Neuronal stem cell (in vitro differentiated cells): ENCODE measurements at regions not wholly inside any gene's neighbourhood (a gene's known extent, or its start where the extent isn't known, plus 50 kb on each side); places are given as distances from the start of the nearest gene placed in this dataset.
A peak's percentile ranks its signal among the peaks of the same experiment; 100 is the strongest.

ENCODE experiments used
- DNase-seq: peaks from one replicate; pipeline ENCODE4 v3.0.0-alpha.2; 2013; ENCODE audit warnings: low spot score
- H2AFZ ChIP-seq: one replicate; pipeline ENCODE4 v1.6.1; 2013; ENCODE audit warnings: mild to moderate bottlenecking, low read length, inconsistent platforms
- H2AK5ac ChIP-seq: 2 replicates; pipeline ENCODE4 v1.6.1; 2013; ENCODE audit warnings: low read depth, mild to moderate bottlenecking, inconsistent platforms, low read length, moderate library complexity, mixed read lengths
- H2BK120ac ChIP-seq: 2 replicates; pipeline ENCODE4 v1.6.1; 2013; ENCODE audit warnings: low read depth, mild to moderate bottlenecking, inconsistent platforms, low read length, moderate library complexity, mixed read lengths
- H2BK12ac ChIP-seq: one replicate; pipeline ENCODE4 v1.6.1; 2013; ENCODE audit warnings: low read length, inconsistent platforms
- H2BK15ac ChIP-seq: 2 replicates; pipeline ENCODE4 v1.6.1; 2013; ENCODE audit warnings: mild to moderate bottlenecking, low read length, inconsistent platforms, mixed read lengths
- H2BK5ac ChIP-seq: one replicate; pipeline ENCODE4 v1.6.1; 2013; ENCODE audit warnings: inconsistent platforms, mild to moderate bottlenecking, low read length, moderate library complexity
- H3K14ac ChIP-seq: one replicate; pipeline ENCODE4 v1.6.1; 2013; ENCODE audit warnings: low read length, inconsistent platforms
- H3K18ac ChIP-seq: 2 replicates; pipeline ENCODE4 v1.6.1; 2013; ENCODE audit warnings: low read length, inconsistent platforms
- H3K23ac ChIP-seq: 2 replicates; pipeline ENCODE4 v1.6.1; 2013; ENCODE audit warnings: low read depth, mild to moderate bottlenecking, mixed read lengths, low read length, inconsistent platforms; ENCODE audit not compliant: poor library complexity
- H3K27ac ChIP-seq: replicated peaks from 3 replicates; pipeline ENCODE4 v1.5.1; 2013; ENCODE audit warnings: low read length, inconsistent platforms
- H3K27me3 ChIP-seq, 3 experiments: 2 replicates each; pipeline ENCODE4 v1.6.1; 2013; ENCODE audit warnings: low read length in 3 of 3, mild to moderate bottlenecking in 2 of 3, inconsistent platforms in 1 of 3, low read depth in 1 of 3, mixed read lengths in 1 of 3, moderate library complexity in 1 of 3; ENCODE audit not compliant: control insufficient read depth in 3 of 3, insufficient read depth in 3 of 3
- H3K36me3 ChIP-seq, 2 donors: replicated peaks in 1 of 2; 2 replicates each; pipeline ENCODE4 v1.6.1; 2013; ENCODE audit warnings: low read length in 2 of 2; ENCODE audit not compliant: control insufficient read depth in 2 of 2, insufficient read depth in 2 of 2
- H3K4ac ChIP-seq: 2 replicates; pipeline ENCODE4 v1.6.1; 2013; ENCODE audit warnings: inconsistent platforms, mild to moderate bottlenecking, low read length, moderate library complexity
- H3K4me1 ChIP-seq, 2 donors: 1 replicate in 1 of 2; 2 replicates in 1 of 2; pipeline ENCODE4 v1.6.1; 2013; ENCODE audit warnings: low read length in 2 of 2, low read depth in 1 of 2; ENCODE audit not compliant: control insufficient read depth in 2 of 2, insufficient read depth in 1 of 2
- H3K4me2 ChIP-seq: one replicate; pipeline ENCODE4 v1.6.1; 2013; ENCODE audit warnings: mild to moderate bottlenecking, low read length, inconsistent platforms; ENCODE audit not compliant: insufficient read depth, poor library complexity, severe bottlenecking
- H3K4me3 ChIP-seq, 2 donors: 2 replicates each; pipeline ENCODE4 v1.5.1; 2013; ENCODE audit warnings: low read length in 2 of 2, mild to moderate bottlenecking in 2 of 2, inconsistent platforms in 1 of 2, moderate library complexity in 1 of 2
- H3K79me1 ChIP-seq: one replicate; pipeline ENCODE4 v1.6.1; 2013; ENCODE audit warnings: low read depth, mild to moderate bottlenecking, inconsistent platforms, low read length, moderate library complexity
- H3K9ac ChIP-seq: one replicate; pipeline ENCODE4 v1.6.1; 2013; ENCODE audit warnings: mild to moderate bottlenecking, low read depth, low read length, inconsistent platforms; ENCODE audit not compliant: poor library complexity
- H3K9me3 ChIP-seq, 2 donors: replicated peaks in 1 of 2; 2 replicates each; pipeline versions ENCODE3 to v1.6.1; 2013; ENCODE audit warnings: low read length in 2 of 2, mild to moderate bottlenecking in 2 of 2, inconsistent platforms in 1 of 2, low read depth in 1 of 2, mixed read lengths in 1 of 2, moderate library complexity in 1 of 2; ENCODE audit not compliant: control insufficient read depth in 2 of 2, insufficient read depth in 1 of 2
- H4K8ac ChIP-seq: one replicate; pipeline ENCODE4 v1.6.1; 2013; ENCODE audit warnings: low read depth, mild to moderate bottlenecking, inconsistent platforms, low read length, moderate library complexity
- H4K91ac ChIP-seq: one replicate; pipeline ENCODE4 v1.6.1; 2013; ENCODE audit warnings: low read length, low read depth, mild to moderate bottlenecking, inconsistent platforms; ENCODE audit not compliant: poor library complexity
- WGBS, 2 donors: extraction: QIAGEN DNeasy Blood & Tissue Kit; methylation state at CpG; one replicate each; pipeline ENCODE4 v1.1.7; 2013; ENCODE audit warnings: missing lambda C conversion rate in 2 of 2, mixed read lengths in 1 of 2; ENCODE audit not compliant: insufficient read length in 2 of 2, insufficient replicate concordance in 1 of 2; ENCODE audit errors: extremely low coverage in 2 of 2; 5-methylcytosine and 5-hydroxymethylcytosine counted together

DNA sequence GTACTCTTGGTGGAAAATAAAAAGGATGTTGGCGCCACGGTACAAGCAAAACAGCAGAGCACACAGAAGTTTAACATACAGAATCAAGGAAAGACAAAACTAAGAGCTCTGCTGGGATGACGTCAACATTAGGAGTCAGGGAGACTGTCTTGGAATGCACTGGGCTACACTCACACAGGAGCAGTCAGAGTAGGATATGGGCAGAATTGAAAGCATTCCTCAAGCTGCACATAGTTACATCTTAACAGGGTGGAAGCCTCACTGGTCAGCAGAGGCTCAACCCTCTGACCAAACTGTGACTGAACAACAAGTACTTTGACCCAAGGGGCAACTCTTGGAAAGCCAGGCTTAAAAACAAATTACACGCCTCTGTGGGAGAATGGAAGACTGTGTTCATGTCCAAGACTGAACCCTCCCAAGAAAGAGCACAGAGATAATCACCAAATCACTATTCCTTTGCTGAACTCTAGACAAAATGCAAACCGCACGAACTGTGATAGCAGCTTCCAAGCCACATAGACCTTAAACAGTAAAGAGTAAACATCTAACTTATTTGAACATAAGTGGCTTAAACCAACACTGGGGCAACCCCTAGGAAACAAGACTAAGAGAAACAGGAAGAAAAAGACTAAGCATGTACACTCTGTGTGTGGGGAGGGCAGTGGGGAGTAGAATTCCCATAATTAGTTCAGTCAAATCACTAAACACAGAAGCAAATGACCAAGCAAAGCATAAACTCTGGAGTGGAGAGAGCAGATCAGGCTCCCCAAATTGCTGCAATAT, 772.7 kb downstream of the PRELID2 start:
- no peaks in the 10 kb centered on the region for H3K9me3 ChIP-seq
- no peak overlapping the region for H2BK12ac ChIP-seq
- H3K27me3 ChIP-seq: no peaks in the 10 kb centered on the region
- no peak overlapping the region for H3K4me3 ChIP-seq
- H3K27ac ChIP-seq: no peak overlapping the region
- H2BK120ac ChIP-seq: no peak overlapping the region
- no peak overlapping the region for H3K14ac ChIP-seq
- H3K4me2 ChIP-seq: no peak overlapping the region
- H2AFZ ChIP-seq: peak overlapping the region; percentile 56
- no peak overlapping the region for H2AK5ac ChIP-seq
- no peak for DNase-seq
- H3K4ac ChIP-seq: no peak overlapping the region
- no peaks in the 10 kb centered on the region for H3K79me1 ChIP-seq
- H3K9ac ChIP-seq: no peak overlapping the region
- H4K91ac ChIP-seq: no peak overlapping the region
- no peak overlapping the region for H3K18ac ChIP-seq
- H2BK5ac ChIP-seq: no peak overlapping the region
- no peak overlapping the region for H4K8ac ChIP-seq
- no CpG with 5 or more reads among the region's 6 CpGs for WGBS, 2 donors
- no peaks in the 10 kb centered on the region for H3K36me3 ChIP-seq
- no peak overlapping the region for H2BK15ac ChIP-seq
- peaks cover 2 to 15% of the 10 kb centered on the region in 2 donors for H3K4me1 ChIP-seq
- H3K23ac ChIP-seq: no peak overlapping the region

- Histone ChIP-seq H3K36me3 (no peaks in the 10 kb centered on the region), H2BK5ac (no peak overlapping the region), H3K4ac (no peak overlapping the region), H3K4me1 (peaks cover 0 to 4% of the 10 kb centered on the region in 2 donors), H4K91ac (no peak overlapping the region), H3K18ac (no peak overlapping the region), H3K9me3 (no peaks in the 10 kb centered on the region), H2BK120ac (no peak overlapping the region), H3K23ac (no peak overlapping the region), H4K8ac (no peak overlapping the region), H2AK5ac (no peak overlapping the region), H3K79me1 (no peaks in the 10 kb centered on the region), H2BK12ac (no peak overlapping the region), H3K27me3 (no peaks in the 10 kb centered on the region), H2BK15ac (no peak overlapping the region), H3K14ac (no peak overlapping the region), H2AFZ (no peak overlapping the region), H3K27ac (no peak overlapping the region), H3K9ac (no peak overlapping the region), H3K4me2 (no peak overlapping the region), H3K4me3 (no peak overlapping the region)
- no CpG with 5 or more reads among the region's 5 CpGs for WGBS, 2 donors
- DNase-seq: no peak
These were observed 778.3 kb downstream of the PRELID2 start for GRCh38 chr5:145056800-145057199.

GRCh38 chr5:145050181-145050580, 785.0 kb downstream of the PRELID2 start:
- no peak overlapping the region for H2BK12ac ChIP-seq
- H2AFZ ChIP-seq: no peak overlapping the region
- no peak overlapping the region for H3K23ac ChIP-seq
- no peak overlapping the region for H3K4me2 ChIP-seq
- no peak overlapping the region for H2BK120ac ChIP-seq
- no peak overlapping the region for H4K8ac ChIP-seq
- no peak overlapping the region for H2BK15ac ChIP-seq
- no peaks in the 10 kb centered on the region for H3K36me3 ChIP-seq
- H3K27ac ChIP-seq: no peak overlapping the region
- no peaks in the 10 kb centered on the region for H3K4me1 ChIP-seq
- H2BK5ac ChIP-seq: no peak overlapping the region
- H4K91ac ChIP-seq: no peak overlapping the region
- H3K9ac ChIP-seq: no peak overlapping the region
- no peak overlapping the region for H3K4me3 ChIP-seq
- H3K4ac ChIP-seq: no peak overlapping the region
- no peak overlapping the region for H2AK5ac ChIP-seq
- H3K14ac ChIP-seq: no peak overlapping the region
- DNase-seq: no peak
- H3K79me1 ChIP-seq: no peaks in the 10 kb centered on the region
- H3K9me3 ChIP-seq: no peaks in the 10 kb centered on the region
- no peaks in the 10 kb centered on the region for H3K27me3 ChIP-seq
- no CpG with 5 or more reads among the region's 1 CpG for WGBS, 2 donors
- H3K18ac ChIP-seq: no peak overlapping the region

- H3K14ac ChIP-seq: no peak overlapping the region
- no peaks in the 10 kb centered on the region for H3K36me3 ChIP-seq
- H3K4me1 ChIP-seq: no peaks in the 10 kb centered on the region
- no peak overlapping the region for H4K8ac ChIP-seq
- H3K9me3 ChIP-seq: no peaks in the 10 kb centered on the region
- H2BK12ac ChIP-seq: no peak overlapping the region
- H3K9ac ChIP-seq: no peak overlapping the region
- H3K4ac ChIP-seq: no peak overlapping the region
- WGBS, 2 donors: no CpG with 5 or more reads among the region's 1 CpG
- no peak overlapping the region for H3K18ac ChIP-seq
- no peaks in the 10 kb centered on the region for H3K79me1 ChIP-seq
- H4K91ac ChIP-seq: no peak overlapping the region
- H3K4me2 ChIP-seq: no peak overlapping the region
- no peak overlapping the region for H2AK5ac ChIP-seq
- no peak for DNase-seq
- no peak overlapping the region for H3K4me3 ChIP-seq
- no peak overlapping the region for H3K23ac ChIP-seq
- H2BK15ac ChIP-seq: no peak overlapping the region
- no peak overlapping the region for H2BK5ac ChIP-seq
- no peak overlapping the region for H2AFZ ChIP-seq
- H3K27ac ChIP-seq: no peak overlapping the region
- no peaks in the 10 kb centered on the region for H3K27me3 ChIP-seq
- no peak overlapping the region for H2BK120ac ChIP-seq
These were observed 790.2 kb downstream of the PRELID2 start for GRCh38 chr5:145044970-145045369.
